LNCaP clone FGC (cell line): ENCODE measurements at regions not wholly inside any gene's neighbourhood (a gene's known extent, or its start where the extent isn't known, plus 50 kb on each side); places are given as distances from the start of the nearest gene placed in this dataset.
A peak's percentile ranks its signal among the peaks of the same experiment; 100 is the strongest.
"Not testable (repeated sequence)": the region's sequence is repeated elsewhere in the genome, so short reads cannot be mapped to it uniquely, and the experiment has no call there.

Source experiments
- DNase-seq: peaks from one replicate; pipeline ENCODE4 v3.0.0-alpha.2; 2011; ENCODE audit warnings: low read depth
- H3K4me3 ChIP-seq: 2 replicates; pipeline ENCODE4 v1.5.1; 2011; ENCODE audit warnings: mild to moderate bottlenecking, low read depth, low read length, control low read depth
- TF ChIP-seq, protein P1 (sequence below): IDR thresholded peaks from 2 replicates; pipeline ENCODE4 v1.5.1; 2012; ENCODE audit warnings: mild to moderate bottlenecking; ENCODE audit not compliant: control insufficient read depth, insufficient read depth; ENCODE audit errors: extremely low read depth

DNA sequence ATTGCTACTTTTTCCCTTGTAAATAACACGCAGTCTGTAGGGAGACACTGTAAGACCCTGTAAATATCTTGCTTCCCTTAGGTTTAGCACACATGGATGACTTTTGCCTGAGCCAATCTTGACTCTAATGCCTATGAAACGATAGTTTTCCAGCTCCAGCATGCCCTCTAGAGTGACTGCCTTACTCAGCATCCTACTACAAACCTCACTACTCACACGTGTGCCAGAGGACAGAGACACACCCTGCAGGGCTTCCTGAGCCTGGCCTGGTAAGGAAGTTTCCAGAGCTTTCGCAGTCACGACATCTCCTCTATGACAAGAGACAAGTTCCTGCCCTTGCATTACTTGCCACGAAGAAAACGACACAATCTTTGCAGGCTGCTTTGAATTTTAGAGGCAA lies 138.1 kb downstream of the ATPSCKMT start:
- TF ChIP-seq, protein P1, sequence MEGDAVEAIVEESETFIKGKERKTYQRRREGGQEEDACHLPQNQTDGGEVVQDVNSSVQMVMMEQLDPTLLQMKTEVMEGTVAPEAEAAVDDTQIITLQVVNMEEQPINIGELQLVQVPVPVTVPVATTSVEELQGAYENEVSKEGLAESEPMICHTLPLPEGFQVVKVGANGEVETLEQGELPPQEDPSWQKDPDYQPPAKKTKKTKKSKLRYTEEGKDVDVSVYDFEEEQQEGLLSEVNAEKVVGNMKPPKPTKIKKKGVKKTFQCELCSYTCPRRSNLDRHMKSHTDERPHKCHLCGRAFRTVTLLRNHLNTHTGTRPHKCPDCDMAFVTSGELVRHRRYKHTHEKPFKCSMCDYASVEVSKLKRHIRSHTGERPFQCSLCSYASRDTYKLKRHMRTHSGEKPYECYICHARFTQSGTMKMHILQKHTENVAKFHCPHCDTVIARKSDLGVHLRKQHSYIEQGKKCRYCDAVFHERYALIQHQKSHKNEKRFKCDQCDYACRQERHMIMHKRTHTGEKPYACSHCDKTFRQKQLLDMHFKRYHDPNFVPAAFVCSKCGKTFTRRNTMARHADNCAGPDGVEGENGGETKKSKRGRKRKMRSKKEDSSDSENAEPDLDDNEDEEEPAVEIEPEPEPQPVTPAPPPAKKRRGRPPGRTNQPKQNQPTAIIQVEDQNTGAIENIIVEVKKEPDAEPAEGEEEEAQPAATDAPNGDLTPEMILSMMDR, result peak; percentile 50
- H3K4me3 ChIP-seq, result no peak overlapping the region
- DNase-seq, result no peak

DNA sequence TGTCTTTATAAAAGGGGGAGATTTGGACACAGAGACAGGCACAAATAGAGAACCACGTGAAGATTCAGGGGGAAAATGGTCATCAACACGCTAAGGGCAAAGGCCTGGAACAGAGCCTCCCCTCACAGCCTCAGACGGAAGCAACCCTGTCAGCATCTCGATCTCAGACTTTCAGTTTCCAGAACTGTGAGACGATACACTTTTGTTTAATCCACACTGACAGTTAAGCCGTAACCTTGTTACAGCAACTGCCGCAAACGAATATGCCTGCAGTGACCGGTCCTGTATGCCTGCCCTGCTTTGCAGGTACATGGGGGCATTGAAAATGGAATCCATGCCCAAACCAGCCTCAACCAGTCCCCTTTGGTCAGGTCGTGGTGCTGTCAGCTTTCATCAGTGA lies 139.5 kb downstream of the ATPSCKMT start:
- DNase-seq, result no peak
- H3K4me3 ChIP-seq, result no peak overlapping the region
- TF ChIP-seq, protein P1, result no peak

DNA sequence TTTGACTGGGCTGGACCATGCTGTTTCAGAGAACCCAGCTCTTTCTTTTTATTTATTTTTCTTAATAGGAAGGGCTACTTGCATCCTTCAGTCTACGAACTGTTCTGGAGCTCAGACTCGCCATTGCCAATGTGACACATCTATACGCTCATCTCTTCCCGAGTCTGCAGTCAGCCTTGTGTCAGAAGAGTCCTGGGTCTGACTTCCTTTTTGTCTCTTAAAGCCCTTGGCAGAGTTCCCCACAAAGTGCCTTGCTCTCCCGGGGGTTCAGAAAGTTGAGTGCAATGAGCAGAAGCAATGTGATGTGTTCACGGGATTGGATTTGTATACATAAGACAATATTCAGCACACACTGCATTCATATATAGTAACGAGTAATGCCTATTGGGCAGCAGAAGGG lies 140.4 kb downstream of the ATPSCKMT start:
- no peak for DNase-seq
- TF ChIP-seq, protein P1, result no peak
- H3K4me3 ChIP-seq, result no peak overlapping the region

DNA sequence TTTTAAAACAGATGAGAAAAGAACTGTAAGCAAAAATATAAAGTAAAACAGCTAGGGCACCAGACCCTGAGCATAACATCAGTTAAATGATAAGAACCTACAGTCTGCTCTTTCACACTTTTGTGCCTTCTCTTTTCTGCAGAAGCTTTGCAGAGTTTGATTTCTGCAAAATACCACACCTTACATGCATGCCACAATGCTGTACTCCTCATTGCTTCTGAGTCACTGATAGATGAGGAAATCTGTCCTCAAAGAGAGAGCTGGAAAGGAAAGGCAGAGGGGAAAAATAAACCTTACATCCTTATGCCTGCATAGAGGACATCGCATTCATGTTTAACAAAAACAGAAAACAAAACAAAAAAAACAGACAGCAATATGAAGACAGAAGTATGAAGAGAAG lies 142.9 kb downstream of the ATPSCKMT start:
- no peak for DNase-seq
- TF ChIP-seq, protein P1, result no peak
- no peak overlapping the region for H3K4me3 ChIP-seq

DNA sequence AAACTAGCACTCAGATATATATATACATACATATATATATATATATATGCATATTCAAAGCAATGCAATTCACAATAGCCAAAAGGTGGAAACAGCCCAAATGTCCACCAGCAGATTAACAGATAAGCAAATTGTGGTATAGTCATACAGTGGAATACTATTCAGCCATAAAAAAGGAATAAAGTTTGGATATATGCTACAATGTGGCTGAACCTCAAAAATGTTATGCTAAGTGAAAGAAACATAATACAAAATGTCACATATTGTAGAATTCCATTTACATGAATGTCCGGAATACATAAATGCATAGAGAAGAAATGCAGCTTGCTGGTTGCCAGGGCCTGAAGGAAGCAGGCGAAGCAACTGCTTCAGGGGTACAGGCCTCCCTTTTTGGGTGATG lies 143.4 kb downstream of the ATPSCKMT start:
- DNase-seq, result no peak

DNA sequence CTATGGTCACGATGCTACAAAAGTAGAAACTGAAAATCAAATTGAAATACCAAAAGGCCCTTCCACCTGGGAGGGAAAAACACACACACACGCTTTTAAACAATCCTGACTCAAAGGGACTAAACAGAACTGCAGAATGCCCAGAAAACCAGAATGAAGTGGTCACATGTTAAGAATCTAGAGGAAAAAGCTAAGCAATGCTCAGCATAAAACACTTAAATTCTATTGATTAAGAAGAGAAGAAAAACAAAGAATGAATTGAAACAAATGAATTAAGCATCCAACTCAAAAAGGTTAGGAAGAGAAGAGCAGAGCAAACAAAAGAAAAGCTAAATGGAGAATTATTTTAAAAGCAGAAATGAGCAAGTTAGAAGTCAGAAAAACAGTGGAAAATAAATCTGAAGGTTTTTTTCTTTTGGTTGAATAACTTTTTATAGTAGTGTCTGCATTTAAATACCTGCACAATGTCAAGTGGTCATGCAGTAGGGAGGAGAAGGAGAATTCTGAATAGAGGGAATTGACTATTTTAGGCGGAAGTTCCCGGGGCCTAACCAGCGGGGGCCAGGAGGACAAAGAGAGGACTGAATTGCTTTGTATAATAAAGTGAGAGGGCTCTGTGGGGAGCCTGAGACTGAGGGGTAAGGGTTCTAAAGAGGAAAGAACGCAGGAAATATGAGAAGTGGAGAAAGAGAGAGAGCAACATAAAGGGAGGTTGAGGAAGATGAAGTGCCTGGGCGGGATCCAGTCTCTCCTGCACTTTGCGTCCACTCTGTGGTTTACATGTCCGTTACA lies 146.8 kb downstream of the ATPSCKMT start:
- DNase-seq, result no peak

More for the DNA sequence above, 143.4 kb downstream of the ATPSCKMT start:
- no peak overlapping the region for H3K4me3 ChIP-seq
- TF ChIP-seq, protein P1, result no peak

DNA sequence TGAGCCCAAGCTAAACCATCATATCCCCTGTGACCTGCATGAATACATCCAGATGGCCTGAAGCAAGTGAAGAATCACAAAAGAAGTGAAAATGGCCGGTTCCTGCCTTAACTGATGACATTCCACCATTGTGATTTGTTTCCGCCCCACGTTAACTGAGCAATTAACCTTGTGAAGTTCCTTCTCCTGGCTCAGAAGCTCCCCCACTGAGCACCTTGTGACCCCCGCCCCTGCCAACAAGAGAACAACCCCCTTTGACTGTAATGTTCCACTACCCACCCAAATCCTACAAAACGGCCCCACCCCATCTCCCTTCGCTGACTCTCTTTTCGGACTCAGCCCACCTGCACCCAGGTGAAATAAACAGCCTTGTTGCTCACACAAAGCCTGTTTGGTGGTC lies 147.5 kb downstream of the ATPSCKMT start:
- H3K4me3 ChIP-seq, DNase-seq: not testable (repeated sequence)

More for the DNA sequence above, 146.8 kb downstream of the ATPSCKMT start:
- TF ChIP-seq, protein P1, result no peak
- no peak overlapping the region for H3K4me3 ChIP-seq
